Keratinocyte (primary cell): ENCODE measurements at regions not wholly inside any gene's neighbourhood (a gene's known extent, or its start where the extent isn't known, plus 50 kb on each side); places are given as distances from the start of the nearest gene placed in this dataset.

Experiments
- DNase-seq: peaks from one replicate; pipeline ENCODE4 v3.0.0-alpha.2; 2011; ENCODE audit warnings: low read depth, missing footprints, low spot score
- FAIRE-seq: peaks from 2 replicates; lab custom pipeline; 2011; peaks lifted over from hg19 to GRCh38; lab: Jason Lieb, UNC
- H2AFZ ChIP-seq: 2 replicates; pipeline ENCODE4 v1.6.0; 2012; ENCODE audit warnings: low read length, control low read depth, inconsistent platforms; ENCODE audit not compliant: control insufficient read depth
- H3K27ac ChIP-seq: 2 replicates; pipeline ENCODE4 v1.5.1; 2011; ENCODE audit warnings: low read length; ENCODE audit not compliant: control insufficient read depth, insufficient read depth
- H3K27me3 ChIP-seq: 3 replicates; pipeline ENCODE4 v1.6.0; 2011; ENCODE audit warnings: low read length; ENCODE audit not compliant: control insufficient read depth, insufficient read depth; ENCODE audit errors: extremely low read depth
- H3K36me3 ChIP-seq, 2 experiments: 2 replicates in 1 of 2; 3 replicates in 1 of 2; pipeline ENCODE4 v1.5.1; 2011; ENCODE audit warnings: low read length in 2 of 2, mild to moderate bottlenecking in 1 of 2; ENCODE audit not compliant: control insufficient read depth in 2 of 2, insufficient read depth in 2 of 2; ENCODE audit errors: extremely low read depth in 1 of 2
- H3K4me1 ChIP-seq: 3 replicates; pipeline ENCODE4 v1.5.1; 2011; ENCODE audit warnings: low read length; ENCODE audit not compliant: control insufficient read depth, insufficient read depth; ENCODE audit errors: extremely low read depth
- H3K4me2 ChIP-seq: 3 replicates; pipeline ENCODE4 v1.6.0; 2011; ENCODE audit warnings: low read depth, low read length; ENCODE audit not compliant: control insufficient read depth, insufficient read depth; ENCODE audit errors: extremely low read depth
- H3K4me3 ChIP-seq, 3 experiments: fragments of 200-600 bp in 1 of 3; sonication (generic) in 1 of 3; 2 replicates in 2 of 3; 3 replicates in 1 of 3; pipeline ENCODE4 v1.5.1; 2011 to 2016; ENCODE audit warnings: low read length in 3 of 3, mild to moderate bottlenecking in 3 of 3, control low read depth in 2 of 3, inconsistent platforms in 1 of 3, low read depth in 1 of 3, mixed read lengths in 1 of 3, mixed run types in 1 of 3, moderate library complexity in 1 of 3; ENCODE audit not compliant: control insufficient read depth in 2 of 3, insufficient read depth in 2 of 3; ENCODE audit errors: extremely low read depth in 1 of 3
- H3K79me2 ChIP-seq: 2 replicates; pipeline ENCODE4 v1.6.0; 2012; ENCODE audit warnings: low read length; ENCODE audit not compliant: control insufficient read depth, insufficient read depth
- H3K9ac ChIP-seq: 3 replicates; pipeline ENCODE4 v1.6.0; 2011; ENCODE audit warnings: low read length; ENCODE audit not compliant: control insufficient read depth, insufficient read depth; ENCODE audit errors: extremely low read depth
- H3K9me1 ChIP-seq: 3 replicates; pipeline ENCODE4 v1.6.0; 2011; ENCODE audit warnings: low read length; ENCODE audit not compliant: control insufficient read depth, insufficient read depth; ENCODE audit errors: extremely low read depth
- H3K9me3 ChIP-seq: 2 replicates; pipeline ENCODE4 v1.5.1; 2012; ENCODE audit warnings: low read depth, low read length; ENCODE audit not compliant: control insufficient read depth
- H4K20me1 ChIP-seq: 3 replicates; pipeline ENCODE4 v1.6.0; 2011; ENCODE audit warnings: low read length; ENCODE audit not compliant: control insufficient read depth, insufficient read depth; ENCODE audit errors: extremely low read depth
- EZH2 ChIP-seq: IDR thresholded peaks from one replicate; pipeline ENCODE4 v1.6.1; 2012; ENCODE audit warnings: inconsistent platforms, mild to moderate bottlenecking, low read length, moderate library complexity
- dilution Hi-C: fragments of 300-500 bp; cut with MboI; formaldehyde crosslinking; loops from one replicate; pipeline ENCODE4 v1.7.0; 2020; ENCODE audit warnings: low sequenced_read_pairs; ENCODE audit not compliant: extremely low pct_ligation_motif_present
- TF ChIP-seq, protein P1 (sequence below), 3 experiments: IDR thresholded peaks in 1 of 3; conservative IDR thresholded peaks in 1 of 3; optimal IDR thresholded peaks in 1 of 3; 2 replicates in 2 of 3; 3 replicates in 1 of 3; pipeline versions ENCODE3 to v1.5.1; 2011; ENCODE audit warnings: low read length in 3 of 3, mild to moderate bottlenecking in 3 of 3, moderate library complexity in 2 of 3, control low read depth in 1 of 3, inconsistent platforms in 1 of 3; ENCODE audit not compliant: insufficient read depth in 2 of 3; ENCODE audit errors: extremely low read depth in 1 of 3

DNA sequence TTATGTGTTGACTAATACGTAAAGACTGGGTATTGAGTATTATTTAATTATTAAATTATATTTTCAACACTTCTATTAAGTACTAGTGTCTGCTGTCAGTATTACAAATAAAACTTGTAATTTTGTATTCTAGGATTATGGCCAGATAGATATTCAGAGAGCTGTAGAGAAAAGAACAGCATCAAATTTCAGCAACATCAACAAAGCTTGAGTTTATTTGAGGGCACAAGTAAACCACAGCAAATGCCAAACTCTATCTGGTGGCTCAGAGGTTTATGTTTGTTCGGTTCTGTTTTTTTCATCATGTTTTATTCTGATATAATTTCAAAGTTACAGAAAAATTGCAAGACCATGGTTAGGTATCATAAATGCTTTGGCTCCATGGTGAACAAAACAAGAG lies 1530.5 kb downstream of the PCDH18 start:
- DNase-seq (no peak), FAIRE-seq (no peak)
- H3K4me1 ChIP-seq = no peaks in the 10 kb centered on the region
- H3K4me2 ChIP-seq = no peak overlapping the region
- H3K9me3 ChIP-seq = no peaks in the 10 kb centered on the region
- no peaks in the 10 kb centered on the region for H3K27me3 ChIP-seq
- H2AFZ ChIP-seq = no peak overlapping the region
- H3K79me2 ChIP-seq = no peaks in the 10 kb centered on the region
- H3K9me1 ChIP-seq = no peaks in the 10 kb centered on the region
- H3K4me3 ChIP-seq = no peak overlapping the region
- H4K20me1 ChIP-seq = no peaks in the 10 kb centered on the region
- TF ChIP-seq, protein P1, sequence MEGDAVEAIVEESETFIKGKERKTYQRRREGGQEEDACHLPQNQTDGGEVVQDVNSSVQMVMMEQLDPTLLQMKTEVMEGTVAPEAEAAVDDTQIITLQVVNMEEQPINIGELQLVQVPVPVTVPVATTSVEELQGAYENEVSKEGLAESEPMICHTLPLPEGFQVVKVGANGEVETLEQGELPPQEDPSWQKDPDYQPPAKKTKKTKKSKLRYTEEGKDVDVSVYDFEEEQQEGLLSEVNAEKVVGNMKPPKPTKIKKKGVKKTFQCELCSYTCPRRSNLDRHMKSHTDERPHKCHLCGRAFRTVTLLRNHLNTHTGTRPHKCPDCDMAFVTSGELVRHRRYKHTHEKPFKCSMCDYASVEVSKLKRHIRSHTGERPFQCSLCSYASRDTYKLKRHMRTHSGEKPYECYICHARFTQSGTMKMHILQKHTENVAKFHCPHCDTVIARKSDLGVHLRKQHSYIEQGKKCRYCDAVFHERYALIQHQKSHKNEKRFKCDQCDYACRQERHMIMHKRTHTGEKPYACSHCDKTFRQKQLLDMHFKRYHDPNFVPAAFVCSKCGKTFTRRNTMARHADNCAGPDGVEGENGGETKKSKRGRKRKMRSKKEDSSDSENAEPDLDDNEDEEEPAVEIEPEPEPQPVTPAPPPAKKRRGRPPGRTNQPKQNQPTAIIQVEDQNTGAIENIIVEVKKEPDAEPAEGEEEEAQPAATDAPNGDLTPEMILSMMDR (optimal IDR thresholded peaks at IDR 0.05 in 1 of 3, IDR thresholded peaks at IDR 0.05 in 1 of 3, conservative IDR thresholded peaks at IDR 0.05 in 1 of 3; ENCODE audit: extremely low read depth in 1 of 3, insufficient read depth in 2 of 3, low read length in 3 of 3) = no peak
- no peak for TF ChIP-seq EZH2
- no peak overlapping the region for H3K27ac ChIP-seq
- no peak overlapping the region for H3K9ac ChIP-seq
- dilution Hi-C loops = no loop called here
- no peaks in the 10 kb centered on the region for H3K36me3 ChIP-seq

DNA sequence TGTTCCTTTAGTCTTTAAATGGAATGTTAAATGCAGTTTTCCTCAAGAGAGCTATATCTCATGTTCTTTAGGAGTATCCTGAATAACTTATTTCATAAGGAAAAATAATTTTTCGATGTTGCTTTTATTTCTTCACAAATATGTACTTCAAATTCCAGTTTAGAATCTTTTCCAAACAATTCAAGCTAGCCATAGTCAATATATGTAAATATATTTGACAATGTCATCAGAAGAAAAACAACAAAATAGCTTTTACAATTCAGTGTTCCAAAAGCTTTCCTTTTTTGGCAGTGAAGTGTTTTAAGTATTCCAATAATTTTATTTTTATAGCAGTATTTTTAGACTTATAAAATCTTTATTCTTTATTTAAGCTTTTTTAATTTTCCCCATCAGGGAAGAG lies 1532.0 kb downstream of the PCDH18 start:
- dilution Hi-C loops = no loop called here
- H3K9me3 ChIP-seq = no peaks in the 10 kb centered on the region

More for the DNA sequence above, 1532.0 kb downstream of the PCDH18 start:
- DNase-seq = no peak
- Histone ChIP-seq H3K36me3 (no peaks in the 10 kb centered on the region), H2AFZ (no peak overlapping the region), H3K9me1 (no peaks in the 10 kb centered on the region), H3K9ac (no peak overlapping the region), H3K4me2 (no peak overlapping the region), H3K27me3 (no peaks in the 10 kb centered on the region), H3K79me2 (no peaks in the 10 kb centered on the region), H3K27ac (no peak overlapping the region), H3K4me1 (no peaks in the 10 kb centered on the region), H4K20me1 (no peaks in the 10 kb centered on the region), H3K4me3 (no peak overlapping the region)
- TF ChIP-seq EZH2 = no peak
- TF ChIP-seq, protein P1 (optimal IDR thresholded peaks at IDR 0.05 in 1 of 3, IDR thresholded peaks at IDR 0.05 in 1 of 3, conservative IDR thresholded peaks at IDR 0.05 in 1 of 3; ENCODE audit: extremely low read depth in 1 of 3, insufficient read depth in 2 of 3, low read length in 3 of 3) = no peak
- FAIRE-seq = no peak
